ENCODE measurements at regions not wholly inside any gene's neighbourhood (a gene's known extent, or its start where the extent isn't known, plus 50 kb on each side); places are given as distances from the start of the nearest gene placed in this dataset.
"Not testable (repeated sequence)": the region's sequence is repeated elsewhere in the genome, so short reads cannot be mapped to it uniquely, and the experiment has no call there.

DNA sequence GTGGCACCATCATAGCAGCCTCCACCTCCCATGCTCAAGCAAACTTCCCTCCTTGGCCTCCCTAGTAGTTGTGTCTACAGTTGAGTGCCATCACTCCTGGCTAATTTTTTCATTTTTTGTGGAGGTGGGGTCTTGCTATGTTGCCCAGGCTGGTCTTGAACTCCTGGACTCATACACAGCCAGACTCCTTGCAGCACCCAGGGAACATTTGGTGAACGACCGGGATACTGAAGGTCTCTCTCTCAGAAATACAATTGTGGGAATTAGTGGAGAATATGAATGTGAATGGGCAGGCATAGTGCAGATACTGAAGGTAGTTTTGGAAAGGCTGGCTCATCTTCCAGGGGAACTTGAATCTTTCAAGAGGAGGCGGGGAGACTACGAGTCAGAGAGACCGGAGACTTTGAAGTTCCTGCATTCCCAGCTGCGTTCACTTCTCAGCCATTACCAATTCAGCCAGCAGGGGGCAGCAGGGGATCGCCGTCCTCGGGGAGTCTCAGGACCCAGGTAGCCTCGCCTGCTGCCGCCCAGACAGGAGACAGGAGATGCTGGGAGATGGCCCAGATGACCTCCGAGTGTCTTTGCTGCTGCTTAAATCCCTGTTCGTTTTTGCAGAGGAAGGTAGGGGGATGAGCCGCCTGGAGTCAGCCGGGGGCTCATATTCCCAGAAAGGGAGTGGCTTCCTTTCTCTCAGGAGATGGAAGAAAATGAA, 68.6 kb downstream of the HAPSTR1 start:
- peaks cover 3% of the 10 kb centered on the region for H3K27me3 ChIP-seq (ENCODE audit: control insufficient read depth, low read length)
- H3K4me3 ChIP-seq (ENCODE audit: low read length), result no peak overlapping the region
- H3K9me2 ChIP-seq (replicated peaks; ENCODE audit: control insufficient read depth, low read length), result no peaks in the 10 kb centered on the region
- no peaks in the 10 kb centered on the region for H3F3A ChIP-seq (ENCODE audit: control insufficient read depth, insufficient read depth)
- H3K9me3 ChIP-seq (ENCODE audit: control insufficient read depth, insufficient read depth, low read length), result no peaks in the 10 kb centered on the region
- no peak for TF ChIP-seq EZH2phosphoT487 (IDR thresholded peaks at IDR 0.05; ENCODE audit: borderline replicate concordance, low read length)
- TF ChIP-seq, protein P1, sequence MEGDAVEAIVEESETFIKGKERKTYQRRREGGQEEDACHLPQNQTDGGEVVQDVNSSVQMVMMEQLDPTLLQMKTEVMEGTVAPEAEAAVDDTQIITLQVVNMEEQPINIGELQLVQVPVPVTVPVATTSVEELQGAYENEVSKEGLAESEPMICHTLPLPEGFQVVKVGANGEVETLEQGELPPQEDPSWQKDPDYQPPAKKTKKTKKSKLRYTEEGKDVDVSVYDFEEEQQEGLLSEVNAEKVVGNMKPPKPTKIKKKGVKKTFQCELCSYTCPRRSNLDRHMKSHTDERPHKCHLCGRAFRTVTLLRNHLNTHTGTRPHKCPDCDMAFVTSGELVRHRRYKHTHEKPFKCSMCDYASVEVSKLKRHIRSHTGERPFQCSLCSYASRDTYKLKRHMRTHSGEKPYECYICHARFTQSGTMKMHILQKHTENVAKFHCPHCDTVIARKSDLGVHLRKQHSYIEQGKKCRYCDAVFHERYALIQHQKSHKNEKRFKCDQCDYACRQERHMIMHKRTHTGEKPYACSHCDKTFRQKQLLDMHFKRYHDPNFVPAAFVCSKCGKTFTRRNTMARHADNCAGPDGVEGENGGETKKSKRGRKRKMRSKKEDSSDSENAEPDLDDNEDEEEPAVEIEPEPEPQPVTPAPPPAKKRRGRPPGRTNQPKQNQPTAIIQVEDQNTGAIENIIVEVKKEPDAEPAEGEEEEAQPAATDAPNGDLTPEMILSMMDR (IDR thresholded peaks at IDR 0.05; ENCODE audit: low read depth, low read length, poor library complexity, severe bottlenecking), result peak; percentile 76
- no peak overlapping the region for H3K27ac ChIP-seq (ENCODE audit: low read depth, low read length)
- no peaks in the 10 kb centered on the region for H3K4me1 ChIP-seq (ENCODE audit: control insufficient read depth, low read length)
- no peaks in the 10 kb centered on the region for H3K79me2 ChIP-seq (ENCODE audit: control insufficient read depth, low read length)
- H3K4me2 ChIP-seq (ENCODE audit: low read length), result no peak overlapping the region
- H3K36me3 ChIP-seq (ENCODE audit: control insufficient read depth, low read length), result no peaks in the 10 kb centered on the region
- no peaks in the 10 kb centered on the region for H4K20me1 ChIP-seq (ENCODE audit: control insufficient read depth, insufficient read depth, low read depth, low read length)

DNA sequence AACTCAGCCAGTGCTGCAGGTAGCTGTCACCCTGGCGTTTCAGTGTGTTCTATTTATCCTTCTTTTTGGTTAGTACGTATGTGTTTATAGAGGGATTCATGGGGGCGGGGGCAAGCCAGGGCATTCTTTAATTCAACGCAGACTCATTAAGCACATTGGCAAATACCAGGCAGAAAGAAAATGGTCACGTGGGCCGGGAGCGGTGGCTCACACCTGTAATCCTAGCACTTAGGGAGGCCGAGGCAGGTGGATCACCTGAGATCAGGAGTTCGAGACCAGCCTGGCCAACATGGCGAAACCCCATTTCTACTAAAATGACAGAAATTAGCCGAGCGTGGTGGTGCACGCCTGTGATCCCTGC, 69.1 kb downstream of the HAPSTR1 start:
- no peaks in the 10 kb centered on the region for H4K20me1 ChIP-seq (ENCODE audit: control insufficient read depth, insufficient read depth, low read depth, low read length)
- peaks cover 3% of the 10 kb centered on the region for H3K27me3 ChIP-seq (ENCODE audit: control insufficient read depth, low read length)
- no peak overlapping the region for H3K27ac ChIP-seq (ENCODE audit: low read depth, low read length)
- TF ChIP-seq, protein P1 (IDR thresholded peaks at IDR 0.05; ENCODE audit: low read depth, low read length, poor library complexity, severe bottlenecking), result no peak
- TF ChIP-seq EZH2phosphoT487 (IDR thresholded peaks at IDR 0.05; ENCODE audit: borderline replicate concordance, low read length), result no peak
- H3K4me2 ChIP-seq (ENCODE audit: low read length), result no peak overlapping the region
- H3K79me2 ChIP-seq (ENCODE audit: control insufficient read depth, low read length), result no peaks in the 10 kb centered on the region
- no peaks in the 10 kb centered on the region for H3K4me1 ChIP-seq (ENCODE audit: control insufficient read depth, low read length)
- H3K9me3 ChIP-seq (ENCODE audit: control insufficient read depth, insufficient read depth, low read length), result no peaks in the 10 kb centered on the region
- H3K4me3 ChIP-seq (ENCODE audit: low read length), result no peak overlapping the region
- H3K9me2 ChIP-seq (replicated peaks; ENCODE audit: control insufficient read depth, low read length), result no peaks in the 10 kb centered on the region
- H3F3A ChIP-seq (ENCODE audit: control insufficient read depth, insufficient read depth), result no peaks in the 10 kb centered on the region
- no peaks in the 10 kb centered on the region for H3K36me3 ChIP-seq (ENCODE audit: control insufficient read depth, low read length)

DNA sequence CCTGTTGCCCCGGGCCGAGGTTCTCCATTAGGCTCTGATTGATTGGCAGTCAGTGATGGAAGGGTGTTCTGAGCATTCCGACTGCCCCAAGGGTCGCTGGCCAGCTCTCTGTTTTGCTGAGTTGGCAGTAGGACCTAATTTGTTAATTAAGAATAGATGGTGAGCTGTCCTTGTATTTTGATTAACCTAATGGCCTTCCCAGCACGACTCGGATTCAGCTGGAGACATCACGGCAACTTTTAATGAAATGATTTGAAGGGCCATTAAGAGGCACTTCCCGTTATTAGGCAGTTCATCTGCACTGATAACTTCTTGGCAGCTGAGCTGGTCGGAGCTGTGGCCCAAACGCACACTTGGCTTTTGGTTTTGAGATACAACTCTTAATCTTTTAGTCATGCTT, 74.2 kb downstream of the HAPSTR1 start:
- Histone ChIP-seq H3K36me3 (ENCODE audit: control insufficient read depth, low read length) (no peaks in the 10 kb centered on the region), H3K4me1 (ENCODE audit: control insufficient read depth, low read length) (peaks cover 5% of the 10 kb centered on the region), H3K27ac (ENCODE audit: low read depth, low read length) (no peak overlapping the region), H3F3A (ENCODE audit: control insufficient read depth, insufficient read depth) (no peaks in the 10 kb centered on the region), H3K9me2 (replicated peaks; ENCODE audit: control insufficient read depth, low read length) (no peaks in the 10 kb centered on the region), H3K27me3 (ENCODE audit: control insufficient read depth, low read length) (no peaks in the 10 kb centered on the region), H3K4me3 (ENCODE audit: low read length) (no peak overlapping the region), H3K4me2 (ENCODE audit: low read length) (no peak overlapping the region), H3K9me3 (ENCODE audit: control insufficient read depth, insufficient read depth, low read length) (no peaks in the 10 kb centered on the region), H3K79me2 (ENCODE audit: control insufficient read depth, low read length) (no peaks in the 10 kb centered on the region), H4K20me1 (ENCODE audit: control insufficient read depth, insufficient read depth, low read depth, low read length) (no peaks in the 10 kb centered on the region)
- TF ChIP-seq, protein P1 (IDR thresholded peaks at IDR 0.05; ENCODE audit: low read depth, low read length, poor library complexity, severe bottlenecking), result no peak
- TF ChIP-seq EZH2phosphoT487 (IDR thresholded peaks at IDR 0.05; ENCODE audit: borderline replicate concordance, low read length), result no peak

DNA sequence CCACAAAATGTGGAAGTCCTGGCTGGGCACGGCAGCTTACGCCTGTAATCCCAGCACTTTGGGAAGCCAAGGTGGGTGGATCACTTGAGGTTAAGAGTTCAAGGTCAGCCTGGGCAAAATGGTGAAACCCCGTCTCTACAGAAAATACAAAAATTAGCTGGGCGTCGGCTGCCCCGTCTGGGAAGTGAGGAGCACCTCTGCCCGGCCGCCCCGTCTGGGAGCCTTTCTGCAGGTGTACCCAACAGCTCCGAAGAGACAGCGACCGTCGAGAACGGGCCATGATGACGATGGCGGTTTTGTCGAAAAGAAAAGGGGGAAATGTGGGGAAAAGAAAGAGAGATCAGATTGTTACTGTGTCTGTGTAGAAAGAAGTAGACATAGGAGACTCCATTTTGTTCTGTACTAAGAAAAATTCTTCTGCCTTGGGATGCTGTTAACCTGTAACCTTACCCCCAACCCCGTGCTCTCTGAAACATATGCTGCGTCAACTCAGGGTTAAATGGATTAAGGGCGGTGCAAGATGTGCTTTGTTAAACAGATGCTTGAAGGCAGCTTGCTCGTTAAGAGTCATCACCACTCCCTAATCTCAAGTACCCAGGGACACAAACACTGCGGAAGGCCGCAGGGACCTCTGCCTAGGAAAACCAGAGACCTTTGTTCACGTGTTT, 75.0 kb downstream of the HAPSTR1 start:
- not testable (repeated sequence) for H3K36me3 ChIP-seq (ENCODE audit: control insufficient read depth, low read length); H4K20me1 ChIP-seq (ENCODE audit: control insufficient read depth, insufficient read depth, low read depth, low read length); H3K4me2 ChIP-seq (ENCODE audit: low read length); H3K27ac ChIP-seq (ENCODE audit: low read depth, low read length); H3K4me1 ChIP-seq (ENCODE audit: control insufficient read depth, low read length); H3K9me2 ChIP-seq (replicated peaks; ENCODE audit: control insufficient read depth, low read length); H3K79me2 ChIP-seq (ENCODE audit: control insufficient read depth, low read length); H3K4me3 ChIP-seq (ENCODE audit: low read length); H3F3A ChIP-seq (ENCODE audit: control insufficient read depth, insufficient read depth); H3K27me3 ChIP-seq (ENCODE audit: control insufficient read depth, low read length); H3K9me3 ChIP-seq (ENCODE audit: control insufficient read depth, insufficient read depth, low read length)

Data from DOHH2 (cell line).